Activated T-cell treated with anti-CD3 and anti-CD28 coated beads, Interleukin-2, amount 50 U/mL, for 72 hours (primary cell): ENCODE measurements at regions not wholly inside any gene's neighbourhood (a gene's known extent, or its start where the extent isn't known, plus 50 kb on each side); places are given as distances from the start of the nearest gene placed in this dataset.

Source experiments
- ATAC-seq, 2 donors: fragments of 150-1000 bp; cut with Tn5 transposase; replicated peaks in 1 of 2; 2 replicates each; pipeline ENCODE4 v1.10.0; 2021; ENCODE audit warnings: moderate library complexity in 2 of 2, mild to moderate bottlenecking in 1 of 2
- DNase-seq, 2 donors: peaks; one replicate each; pipeline ENCODE4 v3.0.0; 2021 to 2022; ENCODE audit warnings: mixed read lengths in 1 of 2
- H3K27ac Mint-ChIP-seq: one replicate; pipeline ENCODE4 v1.8.0; 2022; ENCODE audit warnings: mild to moderate bottlenecking, moderate library complexity, mixed read lengths
- H3K27me3 Mint-ChIP-seq: one replicate; pipeline ENCODE4 v1.8.0; 2022; ENCODE audit warnings: low read depth, mixed read lengths
- H3K36me3 Mint-ChIP-seq, 2 donors: one replicate each; pipeline ENCODE4 v1.8.0; 2022; ENCODE audit warnings: mixed read lengths in 2 of 2, mild to moderate bottlenecking in 1 of 2; ENCODE audit not compliant: insufficient read depth in 2 of 2
- H3K4me1 Mint-ChIP-seq: one replicate; pipeline ENCODE4 v1.8.0; 2022; ENCODE audit warnings: low read depth, mixed read lengths
- H3K4me3 Mint-ChIP-seq, 2 donors: one replicate each; pipeline ENCODE4 v1.8.0; 2022; ENCODE audit warnings: mild to moderate bottlenecking in 2 of 2, mixed read lengths in 2 of 2, moderate library complexity in 2 of 2
- H3K9me3 Mint-ChIP-seq, 2 donors: one replicate each; pipeline ENCODE4 v1.8.0; 2022; ENCODE audit warnings: mixed read lengths in 2 of 2

DNA sequence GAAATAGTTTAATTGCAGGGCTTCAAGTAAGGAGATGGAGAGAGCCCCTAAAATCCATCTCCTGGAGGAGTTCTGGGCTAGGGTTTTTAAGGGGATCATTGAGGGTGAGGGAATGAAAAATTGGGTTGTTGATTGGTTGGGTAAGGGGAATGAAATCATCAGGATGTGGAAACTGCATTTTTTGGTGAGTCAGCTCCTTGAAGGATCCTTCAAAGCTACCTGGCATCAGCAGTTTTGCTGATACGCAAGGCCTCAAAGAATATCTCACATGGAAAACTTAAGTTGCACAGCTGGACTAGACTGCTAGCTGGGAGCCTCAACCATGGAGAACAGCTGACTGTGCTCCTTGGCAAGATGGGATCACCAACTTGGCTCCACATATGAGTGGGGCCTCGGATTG is 136.7 kb downstream of the FGF10 start:
- Mint-ChIP-seq H3K27me3 (no peaks in the 10 kb centered on the region), H3K4me1 (no peaks in the 10 kb centered on the region), H3K4me3 (no peak overlapping the region), H3K9me3 (peaks cover 0 to 4% of the 10 kb centered on the region in 2 donors), H3K27ac (no peak overlapping the region), H3K36me3 (peaks cover 0 to 1% of the 10 kb centered on the region in 2 donors)
- ATAC-seq (no peak), DNase-seq (no peak)

DNA sequence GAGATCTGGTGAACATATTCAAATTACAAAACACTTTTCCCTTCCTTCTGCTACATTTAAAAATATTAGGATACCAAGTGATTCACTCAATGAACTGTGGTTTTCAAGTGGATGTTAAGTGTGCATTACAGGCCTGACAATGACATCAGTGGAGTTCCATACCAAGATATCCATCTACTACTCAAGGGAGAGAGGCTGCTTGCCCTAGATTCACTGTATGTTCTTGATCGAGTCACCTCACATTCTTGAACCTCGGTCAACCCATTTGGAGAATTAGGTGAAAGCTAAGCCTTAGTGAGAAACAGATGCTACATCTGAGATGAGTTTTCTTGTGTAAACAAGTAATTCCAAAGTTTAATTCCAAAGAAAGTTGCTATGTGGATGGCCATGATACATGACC is 142.2 kb downstream of the FGF10 start:
- Mint-ChIP-seq H3K27ac (no peak overlapping the region), H3K9me3 (peaks cover 5% of the 10 kb centered on the region in 2 donors), H3K36me3 (no peaks in the 10 kb centered on the region), H3K27me3 (no peaks in the 10 kb centered on the region), H3K4me1 (no peaks in the 10 kb centered on the region), H3K4me3 (no peak overlapping the region)
- DNase-seq (no peak), ATAC-seq (no peak)

DNA sequence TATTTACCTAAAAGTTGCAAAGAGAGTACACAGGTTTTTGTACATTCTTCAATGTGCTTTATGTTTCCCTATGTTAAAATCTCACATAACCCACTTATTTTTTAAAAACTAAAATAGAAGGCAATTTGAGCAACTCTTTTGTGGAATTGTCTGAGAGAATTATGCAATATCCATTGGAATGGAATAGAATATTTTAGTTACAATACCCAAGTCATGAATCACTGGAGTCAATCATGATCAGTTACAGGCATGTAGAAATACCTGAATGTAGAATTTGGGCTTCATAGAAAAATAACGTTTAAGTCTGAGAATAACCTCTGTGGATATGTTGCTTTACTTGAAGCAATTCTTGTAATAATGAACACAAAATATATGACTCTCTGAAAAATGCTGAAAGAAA is 143.3 kb downstream of the FGF10 start:
- no peak for ATAC-seq

DNA sequence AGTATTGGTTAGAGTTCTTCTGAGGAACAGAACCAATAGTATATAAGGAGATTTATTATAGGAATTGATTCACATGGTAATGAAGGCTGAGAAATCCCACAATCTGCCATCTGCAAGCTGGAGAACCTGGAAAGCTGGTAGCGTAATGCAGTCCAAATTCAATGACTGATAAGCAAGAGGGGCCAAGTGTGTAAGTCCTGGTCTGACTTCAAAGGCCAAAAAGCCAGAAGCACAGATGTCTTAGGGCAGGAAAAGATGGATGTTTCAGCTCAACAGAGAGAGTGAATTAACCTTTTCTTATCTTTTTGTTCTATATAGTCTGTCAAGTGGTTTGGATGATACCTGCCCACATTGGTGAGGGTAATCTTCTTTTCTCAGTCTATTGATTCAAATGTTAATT is 146.4 kb downstream of the FGF10 start:
- H3K36me3 Mint-ChIP-seq: no peaks in the 10 kb centered on the region
- H3K9me3 Mint-ChIP-seq: peaks cover 1 to 5% of the 10 kb centered on the region in 2 donors
- H3K27me3 Mint-ChIP-seq: no peaks in the 10 kb centered on the region
- no peaks in the 10 kb centered on the region for H3K4me1 Mint-ChIP-seq
- H3K27ac Mint-ChIP-seq: no peak overlapping the region
- ATAC-seq (no peak), DNase-seq (no peak)
- H3K4me3 Mint-ChIP-seq: no peak overlapping the region

More for the DNA sequence above, 143.3 kb downstream of the FGF10 start:
- no peaks in the 10 kb centered on the region for H3K36me3 Mint-ChIP-seq
- H3K27ac Mint-ChIP-seq: no peak overlapping the region
- H3K4me3 Mint-ChIP-seq: no peak overlapping the region
- peaks cover 5% of the 10 kb centered on the region in 2 donors for H3K9me3 Mint-ChIP-seq
- no peaks in the 10 kb centered on the region for H3K27me3 Mint-ChIP-seq
- no peak for DNase-seq
- H3K4me1 Mint-ChIP-seq: no peaks in the 10 kb centered on the region

DNA sequence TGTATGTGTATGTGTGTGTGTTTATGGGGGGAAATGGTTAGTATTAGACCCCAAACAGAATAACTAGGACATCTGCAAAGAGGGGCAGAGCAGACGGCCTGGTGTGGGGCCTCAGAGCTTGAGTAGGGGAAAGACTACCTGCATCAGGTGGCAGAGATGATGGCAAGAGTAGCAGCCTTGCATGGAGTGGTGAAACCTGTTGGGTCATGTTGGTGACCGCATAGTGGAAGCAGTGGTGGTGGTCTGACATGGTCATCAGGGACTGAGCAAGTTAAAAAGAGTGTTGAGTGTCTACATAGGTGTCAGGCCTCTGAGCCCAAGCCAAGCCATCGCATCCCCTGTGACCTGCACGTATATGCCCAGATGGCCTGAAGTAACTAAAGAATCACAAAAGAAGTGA is 153.2 kb downstream of the FGF10 start:
- H3K4me1 Mint-ChIP-seq: no peaks in the 10 kb centered on the region

DNA sequence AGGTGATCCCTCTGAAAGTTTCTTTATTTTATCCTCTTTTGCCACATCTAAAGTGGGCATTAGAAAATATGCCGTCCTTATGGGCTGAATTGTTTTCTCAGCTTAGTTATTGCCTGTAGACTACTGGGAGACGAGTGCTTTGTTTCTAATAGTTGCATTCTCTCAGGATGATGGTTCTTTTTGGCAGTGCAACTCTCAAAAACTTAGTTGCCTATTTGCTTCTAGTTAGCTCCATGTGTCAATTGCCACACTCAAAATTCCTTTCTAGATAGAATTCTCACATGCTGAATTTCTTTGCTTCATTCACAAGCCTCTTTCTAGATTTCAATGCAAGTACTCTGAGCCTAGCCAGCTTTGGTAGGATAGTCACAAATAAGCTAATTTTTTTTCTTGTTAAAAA is 155.5 kb downstream of the FGF10 start:
- DNase-seq (no peak), ATAC-seq (no peak)
- H3K4me3 Mint-ChIP-seq: no peak overlapping the region
- no peak overlapping the region for H3K27ac Mint-ChIP-seq
- H3K9me3 Mint-ChIP-seq: peaks cover 11% of the 10 kb centered on the region in 2 donors
- no peaks in the 10 kb centered on the region for H3K4me1 Mint-ChIP-seq
- no peaks in the 10 kb centered on the region for H3K27me3 Mint-ChIP-seq
- peaks cover 0 to 2% of the 10 kb centered on the region in 2 donors for H3K36me3 Mint-ChIP-seq

More for the DNA sequence above, 153.2 kb downstream of the FGF10 start:
- H3K4me3 Mint-ChIP-seq: no peak overlapping the region
- no peaks in the 10 kb centered on the region for H3K27me3 Mint-ChIP-seq
- peaks cover 0 to 2% of the 10 kb centered on the region in 2 donors for H3K36me3 Mint-ChIP-seq
- peaks cover 5% of the 10 kb centered on the region in 2 donors for H3K9me3 Mint-ChIP-seq
- no peak overlapping the region for H3K27ac Mint-ChIP-seq
- ATAC-seq: no peak
- no peak for DNase-seq

DNA sequence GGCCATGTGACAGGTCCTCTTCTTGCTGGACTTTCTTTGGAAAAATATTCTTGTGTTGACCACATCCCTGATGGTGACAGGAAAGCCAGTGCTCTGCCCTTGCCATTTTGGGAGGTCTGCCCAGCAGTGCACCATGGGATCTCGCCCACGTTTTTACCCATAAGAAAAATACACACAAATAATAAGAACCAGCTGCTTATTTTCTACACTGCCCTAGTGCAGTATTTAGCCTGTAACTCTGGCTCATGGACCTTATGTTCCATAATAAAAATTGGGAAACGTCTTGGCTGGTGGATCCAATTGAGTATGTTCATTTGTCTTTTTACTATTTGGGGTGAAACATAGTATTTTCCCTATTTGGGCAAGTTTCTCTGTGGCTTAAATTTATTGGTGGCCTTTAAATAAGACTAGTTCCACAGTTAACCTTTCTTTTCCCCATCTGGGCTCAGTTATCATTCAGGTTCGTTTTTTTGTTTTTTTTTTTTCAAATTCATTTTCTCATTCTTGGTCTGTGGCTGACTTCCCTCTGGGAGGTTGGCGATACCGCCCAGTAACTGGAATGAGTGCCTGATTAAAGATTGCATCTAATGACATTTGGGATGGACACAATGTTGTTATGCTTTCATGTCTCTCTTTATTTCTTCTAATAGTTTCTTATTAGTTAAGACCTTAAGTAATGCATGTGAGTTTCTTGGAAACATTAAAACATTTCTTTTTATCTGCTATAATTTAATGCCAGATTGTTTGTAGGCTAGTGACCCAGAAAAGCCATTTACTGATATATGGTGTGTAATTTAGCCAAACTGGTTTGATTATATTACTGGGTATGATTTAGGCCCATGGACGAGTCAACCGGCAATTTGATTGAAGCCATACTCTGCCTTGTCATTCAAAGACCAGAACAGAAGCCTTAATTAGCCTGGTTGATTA is 163.7 kb downstream of the FGF10 start:
- no peak for ATAC-seq
- H3K4me1 Mint-ChIP-seq: no peaks in the 10 kb centered on the region
- H3K9me3 Mint-ChIP-seq: peaks cover 9 to 15% of the 10 kb centered on the region in 2 donors
- no peaks in the 10 kb centered on the region for H3K36me3 Mint-ChIP-seq
- no peak overlapping the region for H3K27ac Mint-ChIP-seq
- H3K4me3 Mint-ChIP-seq: no peak overlapping the region
- DNase-seq: no peak
- H3K27me3 Mint-ChIP-seq: no peaks in the 10 kb centered on the region

DNA sequence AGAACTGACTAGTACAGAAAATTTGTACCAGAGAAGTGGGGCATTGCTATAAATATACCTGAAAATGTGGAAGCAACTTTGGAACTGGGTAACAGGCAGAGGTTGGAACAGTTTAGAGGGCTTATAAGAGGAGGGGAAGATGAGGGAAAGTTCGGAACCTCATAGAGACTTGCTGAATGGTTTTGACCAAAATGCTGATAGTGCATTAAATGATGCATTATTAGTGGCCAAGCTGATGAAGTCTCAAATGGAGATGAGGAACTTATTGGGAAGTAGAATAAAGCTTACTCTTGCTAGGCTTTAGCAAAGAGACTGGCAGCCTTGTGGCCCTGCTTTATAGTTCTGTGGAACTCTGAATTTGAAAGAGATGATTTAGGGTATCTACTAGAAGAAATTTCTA is 189.8 kb downstream of the FGF10 start:
- peaks cover 5 to 20% of the 10 kb centered on the region in 2 donors for H3K9me3 Mint-ChIP-seq
- DNase-seq (no peak), ATAC-seq (no peak)
- no peaks in the 10 kb centered on the region for H3K4me1 Mint-ChIP-seq
- peaks cover 0 to 2% of the 10 kb centered on the region in 2 donors for H3K36me3 Mint-ChIP-seq
- no peaks in the 10 kb centered on the region for H3K27me3 Mint-ChIP-seq
- H3K27ac Mint-ChIP-seq: no peak overlapping the region
- H3K4me3 Mint-ChIP-seq: no peak overlapping the region

DNA sequence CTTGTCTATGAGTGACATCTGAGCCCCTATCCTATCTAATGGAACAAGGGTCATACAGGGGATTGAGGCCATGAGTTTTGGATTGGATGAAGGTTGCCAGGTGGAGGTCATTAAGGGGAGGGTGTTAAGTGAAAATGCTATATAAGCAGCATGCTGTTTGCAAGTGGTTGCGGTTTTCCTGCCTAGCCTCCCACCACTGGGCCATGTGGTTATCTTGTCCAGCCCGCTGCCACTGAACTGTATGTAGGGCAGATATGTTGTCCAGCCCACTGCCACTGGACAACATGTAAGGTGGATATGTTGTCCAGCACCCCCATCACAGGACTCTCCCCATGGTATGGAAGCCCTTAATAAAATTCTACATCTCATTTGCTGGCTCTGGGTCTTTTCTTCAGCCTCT is 200.0 kb downstream of the FGF10 start:
- H3K27me3 Mint-ChIP-seq: no peaks in the 10 kb centered on the region
- H3K9me3 Mint-ChIP-seq: peaks cover 5% of the 10 kb centered on the region in 2 donors
- H3K4me3 Mint-ChIP-seq: no peak overlapping the region
- H3K27ac Mint-ChIP-seq: no peak overlapping the region
- ATAC-seq (no peak), DNase-seq (no peak)
- peaks cover 0 to 3% of the 10 kb centered on the region in 2 donors for H3K36me3 Mint-ChIP-seq
- no peaks in the 10 kb centered on the region for H3K4me1 Mint-ChIP-seq

DNA sequence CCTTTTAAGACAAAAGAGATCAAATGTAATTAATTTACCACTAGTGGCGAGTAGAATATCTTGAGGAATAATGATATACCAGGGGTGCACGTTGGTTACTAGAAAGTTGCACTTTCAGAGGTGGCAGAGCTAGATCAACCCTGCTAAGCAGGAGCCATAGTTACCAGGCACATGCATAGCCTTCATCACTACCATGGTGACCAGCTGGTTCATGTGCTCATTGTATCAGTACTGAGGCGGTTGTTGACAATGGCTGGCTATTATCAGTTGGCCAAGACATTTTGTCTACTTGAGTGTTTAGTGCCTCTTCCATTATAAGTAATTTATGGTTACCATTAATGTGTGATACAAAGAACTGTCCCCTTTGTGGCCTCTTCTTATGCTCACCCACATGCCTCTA is 201.2 kb downstream of the FGF10 start:
- DNase-seq: no peak
- Mint-ChIP-seq H3K27me3 (no peaks in the 10 kb centered on the region), H3K4me1 (no peaks in the 10 kb centered on the region), H3K36me3 (no peaks in the 10 kb centered on the region), H3K27ac (no peak overlapping the region), H3K4me3 (no peak overlapping the region), H3K9me3 (peaks cover 0 to 4% of the 10 kb centered on the region in 2 donors)
- ATAC-seq: no peak

DNA sequence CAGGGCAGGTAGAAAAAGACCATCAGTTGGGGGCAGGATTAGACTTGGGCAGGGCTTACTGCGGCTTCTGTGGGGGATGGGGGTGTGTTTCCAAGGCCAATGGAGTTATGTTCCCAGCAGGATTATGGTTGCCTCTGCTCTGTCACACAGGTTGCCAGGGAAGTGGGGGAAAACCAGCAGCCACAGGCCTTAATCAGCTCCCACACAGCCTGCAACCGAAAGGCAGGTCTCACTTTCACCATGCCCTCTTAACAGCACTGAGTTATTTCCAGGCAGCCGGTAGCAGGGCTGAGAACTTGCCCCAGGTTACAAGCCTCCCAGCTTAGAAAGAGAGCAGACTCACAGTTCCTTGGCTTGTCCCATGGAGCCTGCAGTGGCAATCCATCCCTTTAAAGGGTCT is 205.5 kb downstream of the FGF10 start:
- DNase-seq (no peak), ATAC-seq (no peak)
- no peaks in the 10 kb centered on the region for H3K36me3 Mint-ChIP-seq
- H3K4me3 Mint-ChIP-seq: no peak overlapping the region
- H3K9me3 Mint-ChIP-seq: peaks cover 4 to 12% of the 10 kb centered on the region in 2 donors
- no peak overlapping the region for H3K27ac Mint-ChIP-seq
- H3K4me1 Mint-ChIP-seq: no peaks in the 10 kb centered on the region
- H3K27me3 Mint-ChIP-seq: no peaks in the 10 kb centered on the region

DNA sequence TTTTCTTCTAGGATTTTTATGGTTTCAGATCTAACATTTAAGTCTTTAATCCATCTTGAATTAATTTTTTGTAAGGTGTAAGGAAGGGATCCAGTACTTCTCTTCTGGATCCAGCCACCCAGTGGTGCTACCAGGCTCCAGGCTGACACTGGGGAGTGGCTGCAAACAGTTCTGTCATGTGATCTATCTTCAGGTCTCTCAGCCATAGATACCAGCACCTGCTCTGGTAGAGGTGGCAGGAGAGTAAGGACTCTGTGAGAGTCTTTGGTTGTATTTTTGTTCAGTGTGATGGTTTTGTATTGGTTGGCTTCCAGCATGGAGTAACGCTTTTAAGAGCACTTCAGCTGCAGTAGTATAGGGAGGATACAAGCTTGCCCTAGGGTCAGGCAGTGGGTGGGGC is 205.9 kb downstream of the FGF10 start:
- H3K4me3 Mint-ChIP-seq: no peak overlapping the region
- ATAC-seq (no peak), DNase-seq (no peak)
- H3K27me3 Mint-ChIP-seq: no peaks in the 10 kb centered on the region
- H3K27ac Mint-ChIP-seq: no peak overlapping the region
- H3K36me3 Mint-ChIP-seq: no peaks in the 10 kb centered on the region
- H3K4me1 Mint-ChIP-seq: no peaks in the 10 kb centered on the region
- peaks cover 4 to 15% of the 10 kb centered on the region in 2 donors for H3K9me3 Mint-ChIP-seq

DNA sequence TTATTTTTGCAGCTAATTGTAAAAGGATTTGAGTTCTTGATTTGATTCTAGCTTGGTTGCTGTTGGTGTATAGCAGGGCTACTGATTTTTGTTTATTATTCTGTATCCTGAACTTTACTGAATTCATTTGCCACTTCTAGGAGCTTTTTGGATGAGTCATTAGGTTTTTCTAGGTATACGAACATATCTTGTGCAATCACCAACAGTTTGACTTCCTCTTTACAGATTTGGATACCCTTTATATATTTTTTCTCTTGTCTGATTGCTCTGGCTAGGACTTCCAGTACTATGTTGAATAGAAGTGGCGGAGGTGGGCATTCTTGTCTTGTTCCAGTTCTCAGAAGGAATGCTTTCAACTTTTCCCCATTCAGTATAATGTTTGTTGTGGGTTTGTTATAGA is 210.8 kb downstream of the FGF10 start:
- DNase-seq (no peak), ATAC-seq (no peak)
- Mint-ChIP-seq H3K4me1 (no peaks in the 10 kb centered on the region), H3K27ac (no peak overlapping the region), H3K4me3 (no peak overlapping the region), H3K9me3 (peaks cover 12 to 23% of the 10 kb centered on the region in 2 donors), H3K36me3 (no peaks in the 10 kb centered on the region), H3K27me3 (no peaks in the 10 kb centered on the region)

DNA sequence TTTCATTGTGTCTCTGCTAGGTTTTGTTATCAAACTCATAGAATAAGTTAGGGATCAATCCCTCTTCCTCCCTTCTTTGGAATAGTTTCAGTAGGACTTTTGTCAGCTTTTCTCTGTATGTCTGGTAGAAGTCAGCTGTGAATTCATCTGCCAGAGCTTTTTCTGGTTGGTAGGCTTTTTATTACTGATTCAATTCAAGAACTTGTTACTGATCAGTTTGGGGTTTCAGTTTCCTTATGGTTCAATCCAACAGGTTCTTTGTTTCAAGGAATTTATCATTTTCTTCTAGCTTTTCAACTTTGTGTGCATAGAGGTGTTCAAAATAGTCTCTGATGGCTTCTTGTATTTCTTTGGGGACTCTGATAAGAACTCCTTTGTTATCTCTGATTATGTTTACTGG is 221.7 kb downstream of the FGF10 start:
- no peak for ATAC-seq
- no peak overlapping the region for H3K27ac Mint-ChIP-seq
- no peaks in the 10 kb centered on the region for H3K27me3 Mint-ChIP-seq
- no peaks in the 10 kb centered on the region for H3K36me3 Mint-ChIP-seq
- H3K9me3 Mint-ChIP-seq: peaks cover 14 to 18% of the 10 kb centered on the region in 2 donors
- H3K4me1 Mint-ChIP-seq: no peaks in the 10 kb centered on the region
- H3K4me3 Mint-ChIP-seq: no peak overlapping the region
- no peak for DNase-seq
